IPS DF 19.7 (cell line): ENCODE measurements at regions not wholly inside any gene's neighbourhood (a gene's known extent, or its start where the extent isn't known, plus 50 kb on each side); places are given as distances from the start of the nearest gene placed in this dataset.

Experiments used
- DNase-seq: peaks from one replicate; pipeline ENCODE4 v3.0.0-alpha.2; 2013; ENCODE audit warnings: low read depth, low spot score

- DNase-seq = no peak
These were observed 138.2 kb upstream of the PWP1 start for GRCh38 chr12:107547389-107547788.

GRCh38 chr12:107549651-107550480 lies 135.7 kb upstream of the PWP1 start:
- DNase-seq = no peak

GRCh38 chr12:107551434-107551833 lies 134.2 kb upstream of the PWP1 start:
- DNase-seq = no peak

- no peak for DNase-seq
These were observed 133.3 kb upstream of the PWP1 start for GRCh38 chr12:107552263-107552662.

GRCh38 chr12:107553211-107553765 lies 132.3 kb upstream of the PWP1 start:
- no peak for DNase-seq

GRCh38 chr12:107554941-107555340 lies 130.7 kb upstream of the PWP1 start:
- no peak for DNase-seq

GRCh38 chr12:107557026-107557425 lies 128.6 kb upstream of the PWP1 start:
- no peak for DNase-seq

GRCh38 chr12:107557589-107558100 lies 128.0 kb upstream of the PWP1 start:
- DNase-seq = no peak

- no peak for DNase-seq
These were observed 127.3 kb upstream of the PWP1 start for GRCh38 chr12:107558141-107558815.

GRCh38 chr12:107558816-107559382 lies 126.7 kb upstream of the PWP1 start:
- DNase-seq = no peak

- DNase-seq = peak; percentile 48
These were observed 125.3 kb upstream of the PWP1 start for GRCh38 chr12:107560165-107560898.

GRCh38 chr12:107560899-107561285 lies 124.7 kb upstream of the PWP1 start:
- no peak for DNase-seq

- DNase-seq = peak; percentile 25
These were observed 120.7 kb upstream of the PWP1 start for GRCh38 chr12:107564946-107565345.

GRCh38 chr12:107565551-107565950 lies 120.0 kb upstream of the PWP1 start:
- DNase-seq = no peak

- no peak for DNase-seq
These were observed 117.6 kb upstream of the PWP1 start for GRCh38 chr12:107567876-107568619.

GRCh38 chr12:107568718-107569117 lies 116.9 kb upstream of the PWP1 start:
- no peak for DNase-seq

GRCh38 chr12:107570721-107571120 lies 114.9 kb upstream of the PWP1 start:
- DNase-seq = no peak

- no peak for DNase-seq
These were observed 114.1 kb upstream of the PWP1 start for GRCh38 chr12:107571492-107571891.

- no peak for DNase-seq
These were observed 110.9 kb upstream of the PWP1 start for GRCh38 chr12:107574691-107575090.

- no peak for DNase-seq
These were observed 104.6 kb upstream of the PWP1 start for GRCh38 chr12:107580750-107581618.
